Spleen (tissue), 11 donors: ENCODE measurements at regions not wholly inside any gene's neighbourhood (a gene's known extent, or its start where the extent isn't known, plus 50 kb on each side); places are given as distances from the start of the nearest gene placed in this dataset.

Source experiments
- DNase-seq: peaks from one replicate; pipeline ENCODE4 v3.0.0-alpha.2; 2020
- H3K27ac ChIP-seq, 8 donors: fragments of 200-600 bp; sonication (generic) in 7 of 8; 1 replicate in 4 of 8; 2 replicates in 4 of 8; pipeline versions ENCODE4 v1.5.0 to v1.8.0; 2016 to 2021; ENCODE audit warnings: inconsistent platforms in 4 of 8, mild to moderate bottlenecking in 4 of 8, moderate library complexity in 1 of 8
- H3K27me3 ChIP-seq, 7 donors: fragments of 200-600 bp; sonication (generic) in 6 of 7; replicated peaks in 1 of 7; 1 replicate in 4 of 7; 2 replicates in 3 of 7; pipeline versions ENCODE4 v1.5.0 to v1.8.0; 2016 to 2021; ENCODE audit warnings: inconsistent platforms in 3 of 7, mild to moderate bottlenecking in 1 of 7
- H3K36me3 ChIP-seq, 6 donors: fragments of 200-600 bp; sonication (generic) in 5 of 6; 1 replicate in 4 of 6; 2 replicates in 2 of 6; pipeline versions ENCODE4 v1.5.0 to v1.8.0; 2016 to 2021; ENCODE audit warnings: inconsistent platforms in 2 of 6
- H3K4me1 ChIP-seq, 6 donors: fragments of 200-600 bp; sonication (generic) in 5 of 6; 1 replicate in 3 of 6; 2 replicates in 3 of 6; pipeline versions ENCODE4 v1.5.0 to v1.8.0; 2016 to 2021; ENCODE audit warnings: inconsistent platforms in 3 of 6
- H3K4me3 ChIP-seq, 8 donors: fragments of 200-600 bp; sonication (generic) in 7 of 8; 1 replicate in 4 of 8; 2 replicates in 4 of 8; pipeline versions ENCODE4 v1.5.0 to v1.8.0; 2016 to 2021; ENCODE audit warnings: inconsistent platforms in 4 of 8, mild to moderate bottlenecking in 4 of 8, moderate library complexity in 2 of 8
- H3K9me3 ChIP-seq, 8 donors: fragments of 200-600 bp; sonication (generic) in 7 of 8; 1 replicate in 4 of 8; 2 replicates in 4 of 8; pipeline versions ENCODE4 v1.5.0 to v1.8.0; 2016 to 2021; ENCODE audit warnings: inconsistent platforms in 4 of 8
- CTCF ChIP-seq, 11 experiments: fragments of 200-600 bp in 7 of 11; fragments of 450-650 bp in 4 of 11; sonication (generic) in 4 of 11; IDR thresholded peaks in 8 of 11; conservative IDR thresholded peaks in 3 of 11; 1 replicate in 7 of 11; 2 replicates in 4 of 11; pipeline versions ENCODE4 v1.4.0 to v1.8.0; 2016 to 2021; ENCODE audit warnings: antibody characterized with exemption in 11 of 11, inconsistent platforms in 4 of 11, mild to moderate bottlenecking in 1 of 11
- POLR2A ChIP-seq, 3 donors: fragments of 450-650 bp; IDR thresholded peaks; one replicate each; pipeline ENCODE4 v1.5.1; 2017; ENCODE audit warnings: antibody characterized with exemption in 3 of 3, mild to moderate bottlenecking in 1 of 3
- POLR2AphosphoS5 ChIP-seq, 3 donors: sonication (generic); formaldehyde crosslinking; IDR thresholded peaks; one replicate each; pipeline ENCODE4 v1.5.1; 2017; ENCODE audit warnings: antibody characterized with exemption in 3 of 3
- WGBS, 5 donors: extraction: QIAGEN DNeasy Blood & Tissue Kit in 3 of 5; methylation state at CpG; one replicate each; pipeline versions ENCODE4 v1.1.5 to v1.1.7; 2013 to 2018; 5-methylcytosine and 5-hydroxymethylcytosine counted together
- intact Hi-C: fragments of 100-400 bp; cut with DNase I; formaldehyde crosslinking; loops from one replicate; pipeline ENCODE4 v1.15.0; 2023; ENCODE audit warnings: low total_unique reads
- small RNA-seq, 4 donors: library from RNA; depleted of rRNA; stranded (forward); fragments of <200 nt; gene quantifications; one replicate each; pipeline ENCODE3, GENCODE V24; 2016
- donor health status: healthy with polysubstance abuse.
- donor health status: DM: no; HTN: no; CAD: no; lungs with moderate emphysema.
- donor health status: DM: no; HTN: no; CAD: no.
- donor health status: Bipolar disorder and iron deficiency.
- donor health status: healthy.
- donor health status: DM: no; HTN: no; CAD: no.
- donor health status: DM: yes; HTN: yes; CAD: no.

- intact Hi-C loops, result no loop called here
- WGBS, 5 donors, result 25 to 67% (median 56%) methylated on average over 1 of the region's 1 CpG
- DNase-seq, result no peak
- TF ChIP-seq CTCF (IDR thresholded peaks at IDR 0.05 in 8 of 11, conservative IDR thresholded peaks at IDR 0.05 in 3 of 11) (no peak), POLR2AphosphoS5 (IDR thresholded peaks at IDR 0.05) (no peak), POLR2A (IDR thresholded peaks at IDR 0.05) (no peak)
- no peak overlapping the region for H3K4me3 ChIP-seq
- H3K9me3 ChIP-seq, result no peaks in the 10 kb centered on the region
- H3K27ac ChIP-seq, result no peak overlapping the region
- peaks cover 0 to 11% (median 2%) of the 10 kb centered on the region in 6 donors for H3K4me1 ChIP-seq
- no peaks in the 10 kb centered on the region for H3K27me3 ChIP-seq
- H3K36me3 ChIP-seq, result no peaks in the 10 kb centered on the region
Observed at GRCh38 chr12:88634008-88634407, 53.7 kb upstream of the KITLG start.

DNA sequence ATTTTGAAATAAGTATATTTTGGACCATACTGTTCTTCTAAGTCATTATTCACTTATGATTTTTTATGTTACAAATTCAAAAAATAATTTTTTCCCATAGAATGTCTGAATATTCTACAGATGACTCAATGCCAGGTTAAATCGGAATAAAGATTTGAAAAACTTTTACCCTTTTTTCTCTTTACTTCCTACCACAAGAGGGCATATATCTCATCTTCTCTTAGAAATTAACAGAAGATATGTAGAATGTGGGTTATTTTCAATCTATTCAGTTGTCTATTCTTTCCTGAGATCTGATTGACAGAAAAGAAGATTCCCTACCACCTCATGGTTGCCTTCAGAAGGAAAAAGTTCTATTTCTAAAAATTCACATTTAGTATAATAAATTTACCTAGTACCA, 53.0 kb upstream of the KITLG start:
- Histone ChIP-seq H3K27ac (no peak overlapping the region), H3K4me3 (no peak overlapping the region), H3K36me3 (no peaks in the 10 kb centered on the region), H3K4me1 (peaks cover 0 to 4% (median 0%) of the 10 kb centered on the region in 6 donors), H3K27me3 (no peaks in the 10 kb centered on the region), H3K9me3 (no peaks in the 10 kb centered on the region)
- no peak for DNase-seq
- TF ChIP-seq POLR2AphosphoS5 (IDR thresholded peaks at IDR 0.05), result no peak
- no peak for TF ChIP-seq CTCF (IDR thresholded peaks at IDR 0.05 in 8 of 11, conservative IDR thresholded peaks at IDR 0.05 in 3 of 11)
- WGBS, 5 donors, result 83 to 89% (median 85%) methylated on average over 1 of the region's 1 CpG
- intact Hi-C loops, result no loop called here

- no peaks in the 10 kb centered on the region for H3K27me3 ChIP-seq
- no peak overlapping the region for H3K27ac ChIP-seq
- intact Hi-C loops, result no loop called here
- H3K4me3 ChIP-seq, result no peak overlapping the region
- H3K4me1 ChIP-seq, result no peaks in the 10 kb centered on the region
- DNase-seq, result no peak
- no peaks in the 10 kb centered on the region for H3K9me3 ChIP-seq
- no peaks in the 10 kb centered on the region for H3K36me3 ChIP-seq
- TF ChIP-seq POLR2AphosphoS5 (IDR thresholded peaks at IDR 0.05), result no peak
- no peak for TF ChIP-seq POLR2A (IDR thresholded peaks at IDR 0.05)
- no peak for TF ChIP-seq CTCF (IDR thresholded peaks at IDR 0.05 in 8 of 11, conservative IDR thresholded peaks at IDR 0.05 in 3 of 11)
Observed at GRCh38 chr12:88630561-88630960, 50.3 kb upstream of the KITLG start.

Small RNAs in the stretch of these regions (small RNA-seq; reads per million reads assigned to genes)
- gene RNU7-120P, result 0 reads per million in 4 donors
